ENCODE measurements at regions not wholly inside any gene's neighbourhood (a gene's known extent, or its start where the extent isn't known, plus 50 kb on each side); places are given as distances from the start of the nearest gene placed in this dataset.

DNA sequence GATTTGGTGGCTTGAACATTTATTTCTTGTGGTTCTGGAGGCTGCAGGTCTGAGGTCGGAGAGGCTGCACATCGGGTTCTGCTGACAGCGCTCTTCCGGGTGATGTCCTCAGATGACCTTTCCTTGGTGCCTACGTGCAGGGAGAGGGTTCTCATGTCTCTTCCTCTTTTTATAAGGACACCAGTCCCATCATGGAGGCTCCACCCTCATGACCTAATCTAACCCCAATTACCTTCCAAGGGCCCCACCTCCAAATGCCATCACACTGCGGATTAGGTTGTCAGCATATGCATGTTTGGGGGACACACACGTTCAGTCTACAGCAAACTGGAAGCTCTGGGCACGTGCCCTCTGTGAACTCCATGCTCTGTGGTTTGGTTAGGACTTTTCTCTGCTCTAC lies 338.6 kb downstream of the FGF9 start:
- no peak for DNase-seq (ENCODE audit: low spot score)

DNA sequence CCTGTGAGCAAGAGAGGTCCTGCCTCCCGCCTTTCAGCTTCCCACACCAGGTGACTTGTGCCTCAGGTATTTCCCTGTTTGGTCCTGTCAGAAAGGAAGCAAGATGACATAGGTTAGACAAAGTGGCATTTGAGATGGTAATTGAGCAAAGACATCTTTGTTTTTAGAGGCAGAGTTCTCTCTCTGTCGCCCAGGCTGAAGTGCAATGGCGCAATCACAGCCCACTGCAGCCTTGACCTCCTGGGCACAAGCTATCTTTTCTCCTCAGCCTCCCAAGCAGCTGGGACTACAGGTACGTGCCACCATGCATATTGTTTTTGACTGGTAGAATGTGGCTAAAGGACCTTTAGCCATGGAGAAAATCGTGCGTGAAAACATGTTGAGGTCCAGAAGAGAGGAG lies 339.1 kb downstream of the FGF9 start:
- DNase-seq (ENCODE audit: low spot score), result no peak

DNA sequence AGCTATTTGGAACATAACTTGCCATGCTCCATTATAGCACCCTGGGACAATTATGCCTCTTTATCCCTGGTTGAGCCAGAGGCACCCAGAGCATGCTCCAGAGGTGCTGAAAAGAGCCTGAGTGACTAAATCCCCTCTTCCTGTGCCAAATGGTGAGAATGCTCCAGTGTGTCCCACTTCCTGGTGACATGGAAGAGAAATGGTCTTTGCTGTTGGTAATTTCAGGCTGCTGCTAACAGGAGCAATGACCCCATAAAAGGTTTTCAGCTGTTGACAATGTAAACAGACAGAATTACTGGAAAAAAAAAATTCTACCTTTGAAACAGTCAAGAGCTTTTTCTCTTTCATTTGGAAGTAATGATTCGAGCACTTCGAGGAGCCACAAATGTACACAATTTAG lies 341.8 kb downstream of the FGF9 start:
- no peak for DNase-seq (ENCODE audit: low spot score)

DNA sequence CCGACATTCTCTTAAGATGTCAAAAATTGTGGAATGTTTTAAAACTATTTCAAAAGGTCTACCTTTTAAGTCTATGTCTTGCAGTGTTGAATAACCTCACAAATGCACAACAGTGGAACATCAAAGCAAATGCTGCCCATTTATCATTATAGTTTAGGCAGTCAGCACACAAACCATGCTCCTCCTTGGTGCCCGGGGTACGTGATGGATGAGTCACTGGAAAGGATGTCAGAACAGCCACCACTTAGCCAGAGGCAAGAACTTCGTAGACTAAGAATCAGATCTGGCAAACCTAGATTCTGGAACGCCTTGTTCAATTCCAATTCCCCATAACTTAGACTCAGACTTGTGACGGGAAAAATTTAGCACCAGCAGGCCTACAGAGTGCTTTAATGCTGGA lies 343.6 kb downstream of the FGF9 start:
- DNase-seq (ENCODE audit: low spot score), result no peak

DNA sequence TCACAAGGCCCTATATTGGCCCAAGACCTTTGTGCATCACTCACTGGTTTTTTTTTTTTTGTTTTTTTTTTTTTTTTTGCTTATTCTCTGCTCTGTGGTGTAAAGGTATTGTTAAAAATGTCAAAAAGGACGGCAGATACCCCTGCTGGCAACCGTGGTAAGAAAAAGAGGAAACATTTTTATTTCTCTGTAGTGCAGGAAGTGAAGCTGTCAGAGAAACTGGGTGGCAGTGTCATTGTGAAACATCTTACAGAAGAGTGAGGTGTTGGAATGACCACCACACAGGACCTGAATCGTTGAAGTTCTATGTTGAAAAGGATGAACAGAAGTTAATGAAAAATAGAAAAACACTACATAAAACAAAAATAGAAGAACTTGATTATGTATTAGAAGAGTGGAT lies 346.4 kb downstream of the FGF9 start:
- no peak for DNase-seq (ENCODE audit: low spot score)

DNA sequence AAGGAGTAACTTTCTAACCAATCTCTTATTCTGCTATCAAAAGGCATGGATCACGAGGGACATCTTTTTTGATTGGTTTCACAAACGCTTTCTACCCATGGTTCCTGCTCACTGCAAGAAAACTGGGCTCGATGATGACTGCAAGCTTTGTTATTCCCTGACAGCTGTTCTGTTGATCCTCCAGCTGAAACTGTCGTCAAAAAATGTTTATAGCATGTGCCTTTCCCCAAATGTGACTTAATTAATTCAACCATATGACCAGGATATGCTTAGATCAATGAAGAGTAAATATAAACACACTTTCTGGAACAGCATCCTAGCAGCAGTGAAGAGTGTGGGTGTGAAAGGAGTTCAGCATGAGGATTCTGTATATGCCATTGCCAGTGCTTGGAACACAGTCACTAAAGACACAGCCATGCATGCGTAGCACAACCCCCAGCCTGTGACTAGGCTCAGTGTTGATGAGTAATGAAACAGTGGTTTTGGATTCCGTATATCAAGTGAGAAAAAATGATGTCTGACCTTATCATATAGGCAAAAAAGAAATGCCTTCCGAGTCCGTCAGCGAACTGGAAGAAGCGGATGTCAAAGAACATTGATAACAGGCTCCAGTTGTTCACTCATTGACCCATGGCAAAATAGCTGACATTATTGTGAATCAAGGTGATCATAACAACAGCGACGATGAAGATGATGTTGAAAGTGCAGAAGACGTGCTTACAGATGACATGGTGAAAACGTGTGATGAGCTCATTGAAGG lies 347.4 kb downstream of the FGF9 start:
- no peak for DNase-seq (ENCODE audit: low spot score)

DNA sequence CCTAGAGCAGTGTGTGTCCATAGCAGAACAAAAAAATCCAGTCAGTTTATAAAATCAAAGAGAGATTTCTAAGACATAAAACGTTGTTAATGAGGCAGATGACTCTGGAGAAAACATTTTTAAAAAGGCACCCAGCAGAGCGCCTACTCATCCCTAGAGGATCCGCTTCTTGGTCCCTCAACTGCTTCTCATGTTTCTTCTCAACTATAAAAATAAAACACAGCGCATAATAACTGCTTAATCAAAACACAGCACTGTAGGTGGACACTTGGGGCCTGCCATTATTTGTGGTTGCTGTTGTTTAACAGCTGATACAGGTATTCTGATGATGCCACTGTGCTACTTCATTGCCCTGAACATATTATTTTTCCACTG lies 347.9 kb downstream of the FGF9 start:
- no peak for DNase-seq (ENCODE audit: low spot score)

DNA sequence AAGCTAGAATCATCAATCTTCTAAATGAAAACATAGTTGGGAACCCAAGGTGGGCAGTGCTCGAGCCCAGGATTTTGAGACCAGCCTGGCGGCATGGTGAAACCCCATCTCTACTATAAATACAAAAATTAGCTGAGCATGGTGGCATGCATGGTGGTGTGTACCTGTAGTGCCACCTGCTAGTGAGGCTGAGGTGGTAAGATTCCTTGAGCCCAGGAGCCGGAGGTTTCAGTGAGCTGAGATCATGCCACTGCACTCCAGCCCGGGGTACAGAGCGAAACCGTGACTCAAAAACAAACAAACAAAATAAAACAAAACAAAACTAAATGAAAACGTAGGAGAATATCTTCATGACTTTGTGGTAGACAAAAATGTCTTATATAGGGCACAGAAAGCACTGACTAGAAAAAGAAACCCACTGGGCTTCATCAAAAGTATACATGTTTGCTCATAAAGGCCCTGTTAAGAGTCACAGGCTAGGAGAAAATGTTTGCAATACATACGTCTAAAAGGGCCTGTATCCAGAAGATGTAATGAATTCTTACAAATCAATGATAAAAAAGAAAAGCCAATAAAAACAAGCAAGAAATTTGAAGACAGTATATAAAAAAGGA lies 353.6 kb downstream of the FGF9 start:
- DNase-seq (ENCODE audit: low spot score), result no peak

DNA sequence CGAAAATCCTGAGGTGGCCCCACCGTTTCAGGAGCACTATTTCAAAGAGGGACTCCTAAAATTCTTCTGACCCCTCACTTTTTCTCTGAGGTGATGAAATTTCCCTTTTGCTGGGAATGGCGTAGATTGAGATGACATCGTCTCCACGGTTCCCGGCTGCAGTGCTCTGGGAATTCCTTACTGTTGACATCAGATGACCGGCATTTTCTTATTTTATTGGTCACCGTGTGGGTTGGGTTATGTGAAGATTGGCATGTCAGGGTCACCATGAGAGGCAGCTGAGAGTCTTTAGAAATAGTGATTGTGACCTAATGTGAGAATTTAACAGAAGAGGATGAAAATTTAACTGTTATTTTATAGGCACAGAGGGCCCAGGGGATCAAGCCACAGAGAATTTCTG lies 356.7 kb downstream of the FGF9 start:
- no peak for DNase-seq (ENCODE audit: low spot score)

DNA sequence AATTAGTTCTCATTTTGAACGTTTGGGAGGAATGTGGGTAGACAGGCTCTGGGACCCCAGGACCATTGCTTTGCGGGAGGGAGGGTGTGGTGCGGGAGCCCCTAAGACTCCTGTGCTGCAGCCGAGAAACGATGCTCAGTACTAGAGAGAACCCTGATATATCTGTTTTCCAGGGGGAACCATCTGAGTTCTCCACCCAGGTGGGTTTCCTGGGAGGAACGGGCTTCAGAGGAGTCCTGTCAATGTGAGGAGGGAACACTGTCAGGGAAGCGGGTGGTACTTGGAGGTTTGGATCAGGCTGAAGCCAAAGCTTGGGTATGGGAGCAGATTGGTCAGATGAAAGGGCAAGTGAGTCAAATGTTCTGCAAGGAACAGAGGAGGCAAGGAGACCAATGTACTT lies 358.0 kb downstream of the FGF9 start:
- no peak for DNase-seq (ENCODE audit: low spot score)

DNA sequence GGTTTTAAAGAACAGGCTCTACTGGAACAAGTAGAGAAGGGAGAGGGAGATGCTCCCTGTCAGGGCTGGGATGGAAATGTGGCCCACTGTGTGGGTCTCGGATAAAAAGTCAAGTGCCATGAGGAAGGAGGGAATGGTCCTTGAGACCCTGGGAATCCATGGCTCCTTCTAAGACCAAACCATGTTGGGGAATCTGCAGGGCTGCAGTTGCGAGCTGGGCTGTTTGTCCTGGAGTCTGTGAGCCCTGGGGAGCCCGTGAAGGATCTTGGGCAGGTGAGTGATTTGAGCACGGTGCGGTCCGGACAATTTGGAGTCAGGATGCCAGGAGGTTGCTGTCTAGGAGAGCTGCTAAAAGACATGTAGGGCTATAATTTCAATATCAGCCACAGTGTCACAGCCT lies 359.4 kb downstream of the FGF9 start:
- DNase-seq (ENCODE audit: low spot score), result no peak

DNA sequence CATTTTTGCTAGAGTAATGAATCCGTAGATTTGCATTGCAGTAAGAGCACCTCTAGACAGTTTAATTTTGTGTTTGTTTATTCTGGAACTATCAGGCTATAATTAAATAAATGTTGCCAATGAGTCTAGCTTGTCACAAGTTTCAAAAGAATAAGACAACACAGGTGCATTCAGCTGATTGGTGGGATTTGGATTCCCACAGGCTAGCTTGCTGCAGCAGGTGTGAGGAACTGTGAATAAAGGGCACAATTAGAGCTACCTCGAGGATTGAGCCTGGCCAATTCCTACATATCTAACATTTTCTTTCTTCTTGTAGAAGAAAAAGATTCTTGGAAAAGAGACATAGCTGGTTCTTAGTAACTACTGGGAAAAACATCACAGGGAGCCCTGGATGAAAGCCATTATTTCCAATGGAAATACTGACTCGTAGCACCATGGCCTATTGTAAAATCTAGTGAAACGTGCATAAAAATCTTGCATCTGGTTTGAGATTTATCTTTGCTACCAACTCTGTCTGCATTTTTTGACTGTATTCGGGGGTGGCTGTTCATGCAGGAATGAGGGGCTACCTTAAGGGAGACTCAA lies 360.9 kb downstream of the FGF9 start:
- DNase-seq (ENCODE audit: low spot score), result no peak

DNA sequence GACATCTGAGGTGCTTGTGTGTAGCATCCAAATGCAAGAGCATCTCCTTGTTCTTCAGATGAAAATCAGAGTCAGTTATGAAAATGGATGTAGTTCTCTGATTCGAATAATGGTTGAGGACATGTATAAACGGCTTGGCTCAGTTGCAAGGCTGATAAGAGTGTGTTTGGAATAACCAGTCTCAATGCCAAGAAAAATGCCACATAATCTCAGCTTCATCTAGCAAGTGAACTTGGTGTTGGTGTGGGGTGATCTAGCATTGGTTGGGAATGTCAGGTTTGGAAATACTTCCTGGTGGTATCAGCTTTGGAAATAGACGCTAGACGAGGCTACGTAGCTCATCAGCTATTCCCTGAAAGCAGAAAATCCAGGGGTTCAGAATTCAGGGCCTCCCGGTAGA lies 362.0 kb downstream of the FGF9 start:
- no peak for DNase-seq (ENCODE audit: low spot score)

DNA sequence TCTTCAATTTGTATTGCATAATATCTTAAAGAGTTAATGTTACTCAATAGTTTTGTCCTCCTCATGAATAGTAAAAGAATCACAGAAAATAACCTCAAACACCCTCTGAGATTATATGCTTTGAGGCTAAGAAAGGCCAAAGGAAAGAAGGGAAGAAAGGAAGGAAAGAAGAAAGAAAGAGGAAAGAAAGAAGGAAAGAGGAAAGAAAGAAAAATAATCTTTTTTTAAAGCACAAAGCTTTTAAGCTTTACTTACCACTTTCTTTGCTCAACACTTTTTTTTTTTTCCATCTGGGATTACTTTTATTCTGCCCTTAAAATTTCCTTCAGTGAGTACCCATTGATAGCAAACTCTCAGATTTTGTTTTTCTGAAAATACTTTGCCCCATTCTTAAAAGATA lies 369.1 kb downstream of the FGF9 start:
- DNase-seq (ENCODE audit: low spot score), result no peak

DNA sequence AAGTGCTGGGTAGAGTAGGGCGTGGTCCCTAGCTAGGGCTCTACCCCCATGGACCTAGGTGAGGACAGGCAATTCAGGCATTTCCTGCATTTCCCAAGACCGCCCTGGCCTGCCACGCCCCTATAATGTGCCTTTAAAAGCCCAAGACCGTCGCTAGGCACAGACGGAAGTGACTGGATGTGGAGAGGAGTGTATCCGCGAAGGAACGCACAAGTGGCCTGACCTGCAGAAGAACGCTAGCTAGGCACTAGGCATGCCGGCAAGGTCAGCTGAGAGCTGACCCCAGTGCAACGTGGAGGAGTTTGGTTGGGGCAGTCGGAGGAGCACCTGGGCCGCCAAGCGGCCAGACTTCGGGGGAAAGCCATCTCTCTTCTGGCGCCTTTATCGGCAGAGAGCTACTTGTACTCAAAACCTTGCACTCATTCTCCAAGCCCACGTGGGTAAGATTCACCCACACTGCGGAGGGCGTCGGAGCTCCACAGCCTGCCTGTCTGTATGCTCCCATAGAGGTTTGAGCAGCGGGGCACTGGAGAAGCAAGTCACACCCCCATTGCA lies 370.0 kb downstream of the FGF9 start:
- DNase-seq (ENCODE audit: low spot score), result no peak

DNA sequence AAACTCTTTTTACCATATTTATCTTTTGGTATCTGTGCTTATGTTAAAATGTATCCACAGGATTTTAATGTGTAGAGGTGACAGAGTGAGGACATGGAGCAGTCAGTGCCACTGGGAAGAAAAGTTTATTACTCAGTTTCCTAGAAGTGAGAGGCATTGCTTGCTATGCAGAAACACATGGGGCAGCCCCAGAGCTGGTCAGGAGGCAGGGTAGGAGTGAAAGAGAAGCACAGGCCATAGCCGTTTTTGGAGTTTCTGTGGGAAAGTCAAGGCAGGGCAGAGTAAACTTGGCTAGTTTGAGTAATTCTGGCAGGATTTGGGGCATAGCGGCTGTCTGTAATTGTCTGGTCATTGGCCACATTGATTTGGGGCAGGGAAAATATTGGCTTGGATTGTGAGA lies 370.9 kb downstream of the FGF9 start:
- no peak for DNase-seq (ENCODE audit: low spot score)

DNA sequence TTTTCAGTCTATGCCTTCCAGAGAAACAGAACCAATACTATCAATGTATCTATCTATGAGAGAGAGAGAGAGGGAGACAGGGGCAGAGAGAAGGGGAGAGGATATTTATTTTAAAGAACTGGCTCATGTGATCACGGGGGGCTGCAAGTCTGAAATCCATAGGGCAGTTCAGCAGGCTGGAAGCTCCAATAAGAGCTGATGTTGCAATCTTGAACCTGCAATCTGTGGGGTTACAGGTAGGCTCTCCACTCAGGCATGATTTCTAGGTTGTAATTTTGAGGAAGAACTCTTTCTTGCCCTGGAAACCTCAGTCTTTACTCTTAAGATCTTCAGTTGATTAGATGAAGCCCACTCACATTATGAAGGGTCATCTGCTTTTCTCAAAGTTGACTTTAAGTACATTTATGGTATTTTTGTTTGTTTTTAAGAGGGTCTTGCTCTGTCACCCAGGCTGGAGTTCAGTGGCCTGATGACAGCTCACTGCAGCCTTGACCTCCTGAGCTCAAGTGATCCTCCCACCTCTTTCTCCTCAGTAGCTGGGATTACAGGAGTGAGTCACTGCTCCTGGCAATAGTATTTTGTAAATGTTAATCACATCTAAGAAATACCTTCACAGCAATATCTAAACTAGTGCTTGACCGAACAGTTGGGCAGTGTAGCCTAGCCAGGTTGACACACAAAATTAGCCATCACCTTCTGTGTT lies 376.4 kb downstream of the FGF9 start:
- DNase-seq (ENCODE audit: low spot score), result no peak

DNA sequence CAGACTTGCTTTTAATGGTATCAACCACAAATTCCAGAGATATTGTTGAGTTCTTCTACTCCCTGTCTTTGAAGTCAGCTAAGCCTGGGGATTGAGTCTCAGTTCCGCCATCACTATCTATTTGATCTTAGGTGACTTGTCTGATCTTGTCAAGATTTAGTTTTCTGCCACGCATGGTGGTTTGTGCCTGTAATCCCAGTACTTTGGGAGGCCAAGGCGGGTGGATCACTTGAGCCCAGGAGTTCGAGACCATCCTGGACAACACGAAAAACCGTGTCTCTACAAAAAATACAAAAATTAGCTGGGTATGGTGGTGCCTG lies 376.9 kb downstream of the FGF9 start:
- DNase-seq (ENCODE audit: low spot score), result no peak

DNA sequence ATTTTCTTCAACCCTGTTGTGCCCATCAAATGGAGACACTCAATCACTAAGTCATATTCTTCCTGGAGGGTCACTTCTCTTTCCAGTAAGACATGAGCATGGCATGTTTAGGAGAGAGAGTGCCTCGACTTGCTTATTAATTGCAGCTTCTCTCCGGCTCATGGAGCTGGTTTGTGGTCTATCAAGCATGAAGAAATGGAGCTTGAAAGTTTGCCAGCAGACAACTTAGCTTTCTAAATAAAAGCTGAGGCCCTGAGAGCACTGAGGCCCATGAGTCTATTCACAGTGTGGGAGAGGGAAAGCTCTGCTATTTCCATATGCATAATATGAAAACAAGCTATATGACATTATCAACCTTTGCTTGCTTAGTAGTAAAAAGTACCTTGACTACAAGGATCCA lies 378.5 kb downstream of the FGF9 start:
- DNase-seq (ENCODE audit: low spot score), result no peak

DNA sequence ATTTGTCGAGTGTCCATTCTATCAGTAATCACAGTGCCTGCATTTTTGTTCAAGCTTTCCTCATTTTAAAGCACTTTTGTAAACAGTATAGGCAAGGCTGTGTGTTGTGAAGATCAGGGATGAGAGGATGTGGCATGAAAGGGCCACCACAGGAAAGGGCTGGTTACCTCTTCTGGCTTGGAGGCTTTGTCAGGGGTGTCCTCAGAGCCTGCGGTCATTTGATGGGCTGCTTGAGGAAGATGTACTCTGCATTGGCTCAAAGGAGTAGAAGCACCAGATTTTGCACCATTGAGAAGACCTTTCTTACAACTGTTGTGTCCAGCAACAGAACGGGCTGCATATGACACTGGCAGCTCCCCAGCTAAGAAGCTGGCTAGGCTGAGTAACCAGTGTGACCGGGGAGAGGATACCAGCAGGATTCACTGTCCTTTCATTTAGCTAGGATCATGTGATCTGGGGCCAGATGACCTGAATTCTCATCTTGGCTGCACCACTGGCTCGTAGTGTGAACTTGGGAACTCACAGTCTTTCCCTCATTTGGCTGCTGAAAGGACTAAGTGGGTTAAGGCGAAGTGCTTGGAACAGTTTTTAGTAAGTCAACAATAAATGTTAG lies 380.2 kb downstream of the FGF9 start:
- no peak for DNase-seq (ENCODE audit: low spot score)

DNA sequence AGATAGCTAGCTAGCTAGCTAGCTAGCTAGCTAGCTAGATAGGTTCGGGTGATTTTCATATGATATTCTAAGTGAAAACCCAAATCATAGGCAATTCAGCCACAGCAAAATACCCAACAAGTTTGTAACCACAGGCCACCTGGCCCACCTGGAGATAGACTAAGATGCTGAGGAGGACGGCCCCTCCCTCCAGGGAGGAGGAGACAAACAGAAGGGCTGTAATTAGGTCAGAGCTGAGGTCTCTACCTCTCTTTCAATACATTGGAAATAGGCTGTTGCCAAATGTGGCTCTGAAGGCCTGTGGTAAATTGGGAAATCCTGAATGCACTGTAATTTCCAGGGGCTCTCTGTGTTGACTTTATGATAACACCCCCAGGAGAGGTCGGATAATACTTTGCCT lies 382.2 kb downstream of the FGF9 start:
- no peak for DNase-seq (ENCODE audit: low spot score)

DNA sequence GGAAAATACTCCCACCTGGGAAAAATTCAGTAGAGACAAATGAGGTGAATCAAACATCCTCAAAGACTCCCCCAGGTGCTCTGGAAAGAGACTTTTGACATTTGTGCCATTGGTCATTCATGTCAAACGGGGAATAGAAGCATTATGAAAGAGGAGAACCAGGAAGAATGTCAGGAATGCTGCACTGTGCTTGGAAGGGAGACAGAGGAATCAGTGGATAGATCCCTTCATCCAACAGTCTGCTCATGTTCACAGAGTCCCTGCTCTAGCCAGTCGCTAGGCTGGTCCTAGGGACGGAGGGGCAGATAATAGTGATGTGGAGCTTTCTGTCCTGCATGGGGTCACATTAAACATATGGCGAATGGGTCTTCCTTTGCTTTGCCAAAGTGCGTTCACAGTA lies 384.4 kb downstream of the FGF9 start:
- no peak for DNase-seq (ENCODE audit: low spot score)

DNA sequence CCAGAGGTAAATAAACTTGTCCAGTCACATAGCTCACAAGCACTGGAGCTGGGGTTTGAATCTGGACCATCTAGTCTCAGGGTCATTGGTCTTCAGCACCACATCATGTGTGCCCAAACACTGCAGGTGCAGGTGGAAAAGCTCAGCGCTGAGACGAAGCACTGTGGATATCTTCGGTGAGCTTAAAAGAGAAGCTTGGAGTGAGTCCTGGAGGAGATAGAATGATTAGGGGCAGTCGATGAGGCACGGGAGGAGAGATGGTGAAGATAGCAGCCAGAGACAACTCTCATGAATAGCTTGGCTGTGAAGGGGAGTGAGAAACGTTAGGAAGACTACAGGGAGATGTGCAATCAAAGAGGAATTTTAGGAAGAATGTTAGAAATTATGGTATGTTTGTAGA lies 389.3 kb downstream of the FGF9 start:
- DNase-seq (ENCODE audit: low spot score), result no peak
